Gastroesophageal sphincter (tissue), 3 donors: ENCODE measurements at regions not wholly inside any gene's neighbourhood (a gene's known extent, or its start where the extent isn't known, plus 50 kb on each side); places are given as distances from the start of the nearest gene placed in this dataset.

Experiments
- CTCF ChIP-seq, 4 experiments: fragments of 200-600 bp in 2 of 4; fragments of 450-650 bp in 2 of 4; sonication (generic) in 1 of 4; IDR thresholded peaks; one replicate each; pipeline ENCODE4 v1.5.1; 2017 to 2019; ENCODE audit warnings: antibody characterized with exemption in 4 of 4, mild to moderate bottlenecking in 2 of 4, moderate library complexity in 2 of 4
- EP300 ChIP-seq: sonication (generic); formaldehyde crosslinking; IDR thresholded peaks from one replicate; pipeline ENCODE4 v1.6.1; 2017; ENCODE audit warnings: antibody characterized with exemption, mild to moderate bottlenecking

- TF ChIP-seq CTCF (IDR thresholded peaks at IDR 0.05), result no peak
- TF ChIP-seq EP300, result no peak
These were observed 96.7 kb upstream of the CNTNAP5 start for GRCh38 chr2:123928358-123928757.
